Testis (tissue), 2 donors: ENCODE measurements at regions not wholly inside any gene's neighbourhood (a gene's known extent, or its start where the extent isn't known, plus 50 kb on each side); places are given as distances from the start of the nearest gene placed in this dataset.

ENCODE experiments used
- DNase-seq: peaks from one replicate; pipeline ENCODE4 v3.0.0-alpha.2; 2019
- H3K27ac ChIP-seq, 2 donors: fragments of 200-600 bp; sonication (generic); one replicate each; pipeline ENCODE4 v1.5.1; 2019
- H3K27me3 ChIP-seq: fragments of 200-600 bp; sonication (generic); one replicate; pipeline ENCODE4 v1.5.1; 2019
- H3K36me3 ChIP-seq: fragments of 200-600 bp; sonication (generic); one replicate; pipeline ENCODE4 v1.5.1; 2017; ENCODE audit warnings: low read depth; ENCODE audit errors: missing control alignments
- H3K4me1 ChIP-seq: fragments of 200-600 bp; sonication (generic); one replicate; pipeline ENCODE4 v1.5.1; 2019
- H3K4me3 ChIP-seq, 2 donors: fragments of 200-600 bp; sonication (generic); one replicate each; pipeline ENCODE4 v1.5.1; 2017 to 2019
- H3K9me3 ChIP-seq: fragments of 200-600 bp; sonication (generic); one replicate; pipeline ENCODE4 v1.5.1; 2017
- CTCF ChIP-seq, 3 experiments: fragments of 450-650 bp in 2 of 3; fragments of 200-600 bp in 1 of 3; sonication (generic) in 1 of 3; IDR thresholded peaks; one replicate each; pipeline ENCODE4 v1.5.1; 2016 to 2019; ENCODE audit warnings: antibody characterized with exemption in 3 of 3, mild to moderate bottlenecking in 2 of 3, moderate library complexity in 1 of 3
- POLR2A ChIP-seq: fragments of 450-650 bp; IDR thresholded peaks from one replicate; pipeline ENCODE4 v1.6.1; 2017; ENCODE audit warnings: antibody characterized with exemption, mild to moderate bottlenecking, moderate library complexity
- WGBS, 2 donors: methylation state at CpG; one replicate each; pipeline ENCODE4 v1.1.5; 2018; 5-methylcytosine and 5-hydroxymethylcytosine counted together
- intact Hi-C: fragments of 100-400 bp; cut with DNase I; formaldehyde crosslinking; loops from one replicate; pipeline ENCODE4 v1.15.1; 2023; ENCODE audit warnings: low total_unique reads

- WGBS, 2 donors, result 67% methylated on average over 5 of the region's 5 CpGs
- TF ChIP-seq POLR2A (no peak), CTCF (IDR thresholded peaks at IDR 0.05) (no peak)
- Histone ChIP-seq H3K27ac (no peak overlapping the region), H3K36me3 (no peaks in the 10 kb centered on the region), H3K4me3 (no peak overlapping the region), H3K9me3 (no peaks in the 10 kb centered on the region), H3K27me3 (no peaks in the 10 kb centered on the region), H3K4me1 (no peaks in the 10 kb centered on the region)
- DNase-seq, result no peak
- intact Hi-C loops, result no loop called here
These were observed 210.8 kb upstream of the LINGO1 start for GRCh38 chr15:77843546-77843945.

GRCh38 chr15:77840991-77841775 is 208.5 kb upstream of the LINGO1 start:
- Histone ChIP-seq H3K27me3 (no peaks in the 10 kb centered on the region), H3K4me3 (no peak overlapping the region), H3K27ac (no peak overlapping the region), H3K36me3 (no peaks in the 10 kb centered on the region), H3K9me3 (no peaks in the 10 kb centered on the region), H3K4me1 (no peaks in the 10 kb centered on the region)
- intact Hi-C loops, result no loop called here
- no peak for DNase-seq
- WGBS, 2 donors, result 73 to 81% methylated on average over 11 of the region's 11 CpGs
- no peak for TF ChIP-seq CTCF (IDR thresholded peaks at IDR 0.05)
- no peak for TF ChIP-seq POLR2A

- TF ChIP-seq CTCF (IDR thresholded peaks at IDR 0.05), result no peak
- no peak overlapping the region for H3K27ac ChIP-seq
- no peaks in the 10 kb centered on the region for H3K4me1 ChIP-seq
- no peaks in the 10 kb centered on the region for H3K27me3 ChIP-seq
- 78 to 81% methylated on average over 11 of the region's 11 CpGs for WGBS, 2 donors
- no peaks in the 10 kb centered on the region for H3K36me3 ChIP-seq
- no peaks in the 10 kb centered on the region for H3K9me3 ChIP-seq
- intact Hi-C loops, result no loop called here
- no peak overlapping the region for H3K4me3 ChIP-seq
- DNase-seq, result no peak
These were observed 207.5 kb upstream of the LINGO1 start for GRCh38 chr15:77839970-77840905.

GRCh38 chr15:77839456-77839855 is 206.7 kb upstream of the LINGO1 start:
- Histone ChIP-seq H3K4me1 (no peaks in the 10 kb centered on the region), H3K27ac (no peak overlapping the region), H3K36me3 (no peaks in the 10 kb centered on the region), H3K27me3 (no peaks in the 10 kb centered on the region), H3K4me3 (no peak overlapping the region), H3K9me3 (no peaks in the 10 kb centered on the region)
- no peak for DNase-seq
- 92 to 99% methylated on average over 8 of the region's 8 CpGs for WGBS, 2 donors
- intact Hi-C loops, result no loop called here
- TF ChIP-seq POLR2A (no peak), CTCF (IDR thresholded peaks at IDR 0.05) (no peak)
